ENCODE measurements at regions not wholly inside any gene's neighbourhood (a gene's known extent, or its start where the extent isn't known, plus 50 kb on each side); places are given as distances from the start of the nearest gene placed in this dataset.

DNA sequence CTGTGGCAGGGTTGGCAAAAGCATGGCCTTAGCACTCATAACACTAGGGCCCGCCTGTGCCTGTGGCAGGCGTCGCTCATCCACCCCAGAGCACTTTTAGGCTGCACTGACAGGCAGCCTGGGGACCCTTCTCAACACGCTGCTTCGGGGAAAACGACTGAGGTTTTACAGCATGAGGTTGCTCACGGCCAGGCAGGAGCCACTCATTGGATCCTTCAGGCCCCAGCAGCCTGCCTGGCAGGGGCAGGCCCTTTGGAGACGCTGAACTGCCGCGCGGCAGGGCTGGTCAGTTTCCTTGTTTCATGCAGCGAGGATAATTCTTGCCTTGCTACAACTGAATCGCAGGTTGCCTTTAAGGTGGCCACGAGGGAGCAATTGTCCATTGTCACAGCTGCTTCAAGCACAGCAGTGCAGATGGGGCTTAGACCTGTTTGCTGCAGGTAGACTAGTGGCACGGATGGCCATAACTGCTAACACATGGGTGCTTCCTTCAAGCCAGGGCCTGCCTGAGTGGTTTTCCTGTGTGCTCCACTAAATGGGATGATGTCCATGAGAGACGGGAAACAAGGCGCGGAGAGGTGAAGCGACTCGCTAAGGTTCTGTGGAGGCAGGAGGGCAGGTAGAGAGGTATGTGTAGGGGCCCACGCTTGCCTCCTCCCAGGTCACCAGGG lies 49.9 kb upstream of the HS6ST1 start:
- Histone ChIP-seq H3K36me3 (no peaks in the 10 kb centered on the region), H3K9me3 (no peaks in the 10 kb centered on the region), H3K27ac (no peak overlapping the region), H3K27me3 (no peaks in the 10 kb centered on the region), H3K4me3 (ENCODE audit: low read depth in 1 of 2, low read length in 1 of 2) (no peak overlapping the region), H3K4me1 (ENCODE audit: control insufficient read depth in 1 of 2, insufficient read depth in 1 of 2, low read depth in 1 of 2, low read length in 1 of 2) (no peaks in the 10 kb centered on the region)
- TF ChIP-seq, protein P1, sequence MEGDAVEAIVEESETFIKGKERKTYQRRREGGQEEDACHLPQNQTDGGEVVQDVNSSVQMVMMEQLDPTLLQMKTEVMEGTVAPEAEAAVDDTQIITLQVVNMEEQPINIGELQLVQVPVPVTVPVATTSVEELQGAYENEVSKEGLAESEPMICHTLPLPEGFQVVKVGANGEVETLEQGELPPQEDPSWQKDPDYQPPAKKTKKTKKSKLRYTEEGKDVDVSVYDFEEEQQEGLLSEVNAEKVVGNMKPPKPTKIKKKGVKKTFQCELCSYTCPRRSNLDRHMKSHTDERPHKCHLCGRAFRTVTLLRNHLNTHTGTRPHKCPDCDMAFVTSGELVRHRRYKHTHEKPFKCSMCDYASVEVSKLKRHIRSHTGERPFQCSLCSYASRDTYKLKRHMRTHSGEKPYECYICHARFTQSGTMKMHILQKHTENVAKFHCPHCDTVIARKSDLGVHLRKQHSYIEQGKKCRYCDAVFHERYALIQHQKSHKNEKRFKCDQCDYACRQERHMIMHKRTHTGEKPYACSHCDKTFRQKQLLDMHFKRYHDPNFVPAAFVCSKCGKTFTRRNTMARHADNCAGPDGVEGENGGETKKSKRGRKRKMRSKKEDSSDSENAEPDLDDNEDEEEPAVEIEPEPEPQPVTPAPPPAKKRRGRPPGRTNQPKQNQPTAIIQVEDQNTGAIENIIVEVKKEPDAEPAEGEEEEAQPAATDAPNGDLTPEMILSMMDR (IDR thresholded peaks at IDR 0.05): no peak

DNA sequence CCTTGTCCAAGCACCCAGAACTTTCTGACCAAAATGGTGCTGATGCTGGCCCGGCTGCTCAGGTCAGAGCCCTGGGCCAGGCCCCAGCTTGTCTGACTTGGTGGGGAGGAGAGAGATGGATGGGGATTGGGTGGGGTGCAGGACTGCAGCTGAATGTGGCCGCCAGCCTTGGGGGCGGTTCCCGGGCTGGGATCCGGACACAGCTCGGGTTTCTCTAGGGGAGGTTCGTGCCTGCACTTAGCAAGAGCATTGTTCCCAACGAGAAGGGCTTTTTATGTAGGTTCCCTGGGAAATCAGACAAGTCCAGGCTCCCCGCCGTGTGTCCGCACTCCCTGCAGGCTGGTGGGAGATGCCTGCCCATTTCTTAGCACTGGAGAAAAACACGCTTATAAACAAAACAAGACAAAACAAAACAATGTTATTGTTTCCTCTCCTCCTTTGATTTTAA lies 50.5 kb upstream of the HS6ST1 start:
- no peaks in the 10 kb centered on the region for H3K27me3 ChIP-seq
- H3K4me1 ChIP-seq (ENCODE audit: control insufficient read depth in 1 of 2, insufficient read depth in 1 of 2, low read depth in 1 of 2, low read length in 1 of 2): no peaks in the 10 kb centered on the region
- H3K27ac ChIP-seq: no peak overlapping the region
- no peaks in the 10 kb centered on the region for H3K36me3 ChIP-seq
- TF ChIP-seq, protein P1 (IDR thresholded peaks at IDR 0.05): no peak
- H3K4me3 ChIP-seq (ENCODE audit: low read depth in 1 of 2, low read length in 1 of 2): no peak overlapping the region
- H3K9me3 ChIP-seq: no peaks in the 10 kb centered on the region

DNA sequence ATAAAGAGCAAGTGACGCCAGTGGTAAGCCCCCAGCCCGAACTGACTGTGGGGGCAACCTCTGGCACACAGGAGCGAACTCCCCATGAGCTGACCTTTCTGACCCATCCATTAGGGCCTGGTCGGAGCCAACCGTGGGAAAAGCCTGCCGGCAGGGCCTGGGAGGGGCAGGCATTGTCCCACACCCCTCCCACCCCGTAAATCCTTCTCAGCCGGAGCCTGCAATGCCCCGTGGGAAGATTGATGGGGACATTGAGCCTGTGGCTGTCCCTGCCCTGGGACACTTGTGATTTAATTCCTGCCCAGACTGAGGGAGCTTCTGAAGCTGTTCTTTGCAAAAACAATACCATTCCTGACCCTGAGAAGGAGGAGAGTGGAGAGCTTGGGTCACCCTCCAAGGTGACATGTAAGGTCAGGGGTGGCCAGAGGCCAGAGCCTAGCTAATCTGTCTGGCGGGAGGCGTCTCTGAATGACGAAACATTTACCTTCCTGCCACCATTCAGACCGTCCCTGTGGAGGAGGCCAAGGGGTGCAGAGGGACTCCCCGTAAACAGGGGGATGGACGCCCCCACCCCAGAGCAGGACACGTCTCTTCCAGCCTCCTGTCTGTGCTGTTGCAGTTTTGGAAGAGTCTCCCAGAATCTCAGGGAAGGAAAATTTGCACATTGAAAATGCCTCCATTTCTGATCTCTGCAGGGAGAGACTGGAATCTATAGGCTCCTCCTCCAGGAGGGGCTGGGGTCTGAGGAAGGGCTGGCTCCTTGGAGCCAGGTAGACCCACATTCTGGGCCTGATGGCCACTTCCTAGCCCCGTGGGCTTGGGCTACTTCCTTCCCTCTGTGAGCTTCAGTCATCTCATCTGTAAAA lies 51.2 kb upstream of the HS6ST1 start:
- H3K4me1 ChIP-seq (ENCODE audit: control insufficient read depth in 1 of 2, insufficient read depth in 1 of 2, low read depth in 1 of 2, low read length in 1 of 2): no peaks in the 10 kb centered on the region
- no peak overlapping the region for H3K27ac ChIP-seq
- H3K4me3 ChIP-seq (ENCODE audit: low read depth in 1 of 2, low read length in 1 of 2): no peak overlapping the region
- no peaks in the 10 kb centered on the region for H3K36me3 ChIP-seq
- TF ChIP-seq, protein P1 (IDR thresholded peaks at IDR 0.05): no peak
- H3K27me3 ChIP-seq: no peaks in the 10 kb centered on the region
- H3K9me3 ChIP-seq: no peaks in the 10 kb centered on the region

DNA sequence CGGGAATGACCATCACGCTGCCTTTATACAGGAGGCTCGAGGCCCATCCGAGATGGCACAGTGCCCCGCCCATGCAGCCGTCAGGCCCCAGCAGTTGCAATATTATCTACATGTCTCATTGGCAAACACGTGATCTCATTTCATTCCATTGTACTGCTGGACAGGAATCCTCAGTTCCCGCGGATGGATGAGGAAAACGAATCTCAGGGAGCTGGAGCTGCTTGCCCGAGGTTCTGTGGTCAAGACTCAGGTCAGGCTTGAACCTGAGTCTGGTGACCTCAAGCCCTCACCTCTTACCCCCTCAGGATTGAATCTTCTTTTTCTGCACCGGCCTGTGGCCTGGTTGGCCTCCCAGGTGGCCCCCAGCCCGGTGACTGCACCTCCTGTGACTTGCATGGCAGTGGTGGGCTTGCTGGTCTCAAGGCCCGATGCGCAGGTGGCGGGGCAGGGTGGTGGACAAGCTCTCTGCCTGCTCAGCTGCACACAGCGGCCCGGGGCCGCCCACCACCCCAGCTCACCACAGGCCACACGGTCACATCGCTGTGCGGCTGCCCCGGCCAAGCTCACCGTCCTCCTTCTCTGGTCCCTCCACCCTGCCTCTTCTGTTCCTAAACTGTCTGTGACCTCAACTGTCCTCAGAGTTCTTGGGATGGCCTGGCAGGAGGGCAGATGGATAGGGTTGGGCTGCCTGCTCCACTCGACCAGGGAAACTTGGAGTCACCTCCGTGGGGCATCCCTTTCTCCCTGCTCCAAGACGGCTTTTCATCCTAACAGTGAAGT lies 52.0 kb upstream of the HS6ST1 start:
- H3K27me3 ChIP-seq: no peaks in the 10 kb centered on the region
- no peaks in the 10 kb centered on the region for H3K4me1 ChIP-seq (ENCODE audit: control insufficient read depth in 1 of 2, insufficient read depth in 1 of 2, low read depth in 1 of 2, low read length in 1 of 2)
- H3K9me3 ChIP-seq: no peaks in the 10 kb centered on the region
- H3K36me3 ChIP-seq: no peaks in the 10 kb centered on the region
- TF ChIP-seq, protein P1 (IDR thresholded peaks at IDR 0.05): no peak
- no peak overlapping the region for H3K27ac ChIP-seq
- H3K4me3 ChIP-seq (ENCODE audit: low read depth in 1 of 2, low read length in 1 of 2): no peak overlapping the region

DNA sequence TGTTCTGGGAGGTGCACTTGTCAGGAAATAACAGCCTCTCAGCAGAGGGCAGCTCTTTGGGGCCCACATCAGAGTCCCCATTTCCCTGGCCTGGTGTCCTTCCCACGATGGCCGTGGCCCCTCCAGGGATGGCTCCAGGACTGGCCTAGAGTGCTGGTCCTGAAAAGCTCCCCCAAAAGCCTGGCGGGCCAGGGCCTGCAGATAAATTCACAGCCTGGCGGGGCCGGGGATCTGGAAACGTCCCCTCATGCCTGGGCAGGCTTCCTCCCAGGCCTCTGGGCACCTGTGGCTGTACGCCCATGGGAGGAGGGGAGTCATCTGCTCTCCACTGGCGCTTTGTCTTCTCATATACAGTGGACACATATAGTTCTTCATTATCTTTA lies 52.6 kb upstream of the HS6ST1 start:
- Histone ChIP-seq H3K4me1 (ENCODE audit: control insufficient read depth in 1 of 2, insufficient read depth in 1 of 2, low read depth in 1 of 2, low read length in 1 of 2) (no peaks in the 10 kb centered on the region), H3K9me3 (no peaks in the 10 kb centered on the region), H3K27me3 (no peaks in the 10 kb centered on the region), H3K36me3 (no peaks in the 10 kb centered on the region), H3K27ac (no peak overlapping the region), H3K4me3 (ENCODE audit: low read depth in 1 of 2, low read length in 1 of 2) (no peak overlapping the region)
- TF ChIP-seq, protein P1 (IDR thresholded peaks at IDR 0.05): no peak
